ENCODE measurements at regions not wholly inside any gene's neighbourhood (a gene's known extent, or its start where the extent isn't known, plus 50 kb on each side); places are given as distances from the start of the nearest gene placed in this dataset.
A peak's percentile ranks its signal among the peaks of the same experiment; 100 is the strongest.

- DNase-seq, result no peak
Measured at GRCh38 chr3:124453189-124453588, 277.1 kb upstream of the UMPS start.

- DNase-seq, result no peak
Measured at GRCh38 chr3:124455891-124456290, 274.4 kb upstream of the UMPS start.

GRCh38 chr3:124456506-124456905 lies 273.7 kb upstream of the UMPS start:
- no peak for DNase-seq

GRCh38 chr3:124459678-124460077 lies 270.6 kb upstream of the UMPS start:
- DNase-seq, result no peak

- no peak for DNase-seq
Measured at GRCh38 chr3:124461126-124461525, 269.1 kb upstream of the UMPS start.

GRCh38 chr3:124461838-124462632 lies 268.2 kb upstream of the UMPS start:
- DNase-seq, result no peak

GRCh38 chr3:124463234-124463633 lies 267.0 kb upstream of the UMPS start:
- DNase-seq, result no peak

GRCh38 chr3:124467980-124468902 lies 262.0 kb upstream of the UMPS start:
- DNase-seq, result peak; percentile 2

- DNase-seq, result no peak
Measured at GRCh38 chr3:124469555-124469954, 260.7 kb upstream of the UMPS start.

GRCh38 chr3:124478830-124479229 lies 251.4 kb upstream of the UMPS start:
- no peak for DNase-seq

- no peak for DNase-seq
Measured at GRCh38 chr3:124483915-124484470, 246.3 kb upstream of the UMPS start.

GRCh38 chr3:124486324-124486723 lies 243.9 kb upstream of the UMPS start:
- no peak for DNase-seq

GRCh38 chr3:124489506-124489905 lies 240.7 kb upstream of the UMPS start:
- DNase-seq, result no peak

GRCh38 chr3:124491098-124491497 lies 239.2 kb upstream of the UMPS start:
- no peak for DNase-seq

- DNase-seq, result no peak
Measured at GRCh38 chr3:124491875-124492274, 238.4 kb upstream of the UMPS start.

GRCh38 chr3:124492824-124493223 lies 237.4 kb upstream of the UMPS start:
- no peak for DNase-seq

- DNase-seq, result no peak
Measured at GRCh38 chr3:124496061-124496460, 234.2 kb upstream of the UMPS start.

- DNase-seq, result no peak
Measured at GRCh38 chr3:124497487-124497886, 232.8 kb upstream of the UMPS start.

- no peak for DNase-seq
Measured at GRCh38 chr3:124498891-124499290, 231.4 kb upstream of the UMPS start.

- DNase-seq, result no peak
Measured at GRCh38 chr3:124504332-124505059, 225.8 kb upstream of the UMPS start.

- DNase-seq, result no peak
Measured at GRCh38 chr3:124509884-124510283, 220.4 kb upstream of the UMPS start.

GRCh38 chr3:124510290-124510689 lies 220.0 kb upstream of the UMPS start:
- no peak for DNase-seq
